ENCODE measurements at regions not wholly inside any gene's neighbourhood (a gene's known extent, or its start where the extent isn't known, plus 50 kb on each side); places are given as distances from the start of the nearest gene placed in this dataset.

DNA sequence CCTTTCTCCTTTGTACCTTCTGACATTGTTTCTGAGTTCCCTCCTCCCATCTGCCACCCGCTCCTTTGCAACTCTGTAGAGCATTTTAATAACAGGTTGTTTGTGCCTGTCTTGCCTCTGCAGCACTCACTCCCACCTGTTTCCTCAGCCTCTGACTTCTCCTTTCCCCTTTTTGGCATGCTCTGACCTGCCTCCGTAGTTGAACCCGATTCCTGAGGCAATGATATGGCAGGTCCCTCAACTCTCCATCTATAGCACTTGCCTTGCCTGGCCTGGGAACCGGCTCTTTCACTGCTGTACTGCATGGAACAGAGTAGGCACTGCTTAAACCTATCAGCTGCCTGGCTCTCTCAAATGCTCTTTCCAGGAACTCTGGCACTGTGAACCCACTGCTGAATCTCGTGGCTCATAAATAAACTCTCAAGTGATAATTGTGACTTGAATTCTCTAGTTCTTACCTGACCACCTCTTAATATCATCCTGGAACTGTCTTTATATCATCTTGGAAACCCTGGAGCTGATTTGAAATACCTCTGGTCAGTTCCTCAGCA, 50.3 kb downstream of the UTRN start:
- DNase-seq (ENCODE audit: low read depth, low spot score): no peak
- no CpG with 5 or more reads among the region's 5 CpGs for WGBS (ENCODE audit: insufficient coverage, insufficient read length)
- H3K4me1 ChIP-seq (ENCODE audit: control insufficient read depth, insufficient read depth, low read length): peaks cover 2% of the 10 kb centered on the region
- no peaks in the 10 kb centered on the region for H3K27me3 ChIP-seq (ENCODE audit: control insufficient read depth, insufficient read depth, low read length)
- H3K4me3 ChIP-seq (ENCODE audit: low read length): no peak overlapping the region
- H3K9me3 ChIP-seq (ENCODE audit: control insufficient read depth, insufficient read depth, low read length): no peaks in the 10 kb centered on the region
- no peak overlapping the region for H3K27ac ChIP-seq (ENCODE audit: low read length)
- H3K36me3 ChIP-seq (ENCODE audit: control insufficient read depth, insufficient read depth, low read length): no peaks in the 10 kb centered on the region

GRCh38 chr6:144335914-144336313, 50.8 kb downstream of the UTRN start:
- no peaks in the 10 kb centered on the region for H3K27me3 ChIP-seq (ENCODE audit: control insufficient read depth, insufficient read depth, low read length)
- H3K9me3 ChIP-seq (ENCODE audit: control insufficient read depth, insufficient read depth, low read length): no peaks in the 10 kb centered on the region
- H3K36me3 ChIP-seq (ENCODE audit: control insufficient read depth, insufficient read depth, low read length): no peaks in the 10 kb centered on the region
- DNase-seq (ENCODE audit: low read depth, low spot score): no peak
- WGBS (ENCODE audit: insufficient coverage, insufficient read length): no CpG with 5 or more reads among the region's 5 CpGs
- H3K4me1 ChIP-seq (ENCODE audit: control insufficient read depth, insufficient read depth, low read length): peaks cover 2% of the 10 kb centered on the region
- H3K27ac ChIP-seq (ENCODE audit: low read length): no peak overlapping the region
- H3K4me3 ChIP-seq (ENCODE audit: low read length): no peak overlapping the region

DNA sequence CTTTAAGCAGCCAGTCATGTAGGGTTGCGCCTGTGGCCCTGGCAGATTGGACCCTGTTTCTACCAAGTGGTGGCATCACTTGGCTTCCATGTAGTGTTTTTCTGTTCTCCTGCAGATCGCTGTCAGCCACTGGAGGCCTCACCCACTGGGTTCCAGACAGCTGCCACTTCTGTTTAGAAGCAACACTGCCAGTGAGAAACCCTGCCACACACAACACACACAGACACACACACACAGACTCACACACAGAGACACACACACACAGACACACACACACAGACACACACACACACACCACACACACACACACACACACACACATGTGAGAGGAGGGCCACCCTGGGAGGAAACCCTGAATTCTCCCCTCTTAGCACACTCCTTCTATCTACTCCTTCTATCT, 51.8 kb downstream of the UTRN start:
- no peak overlapping the region for H3K27ac ChIP-seq (ENCODE audit: low read length)
- no peak overlapping the region for H3K4me3 ChIP-seq (ENCODE audit: low read length)
- no peak for DNase-seq (ENCODE audit: low read depth, low spot score)
- WGBS (ENCODE audit: insufficient coverage, insufficient read length): no CpG with 5 or more reads among the region's 2 CpGs
- no peaks in the 10 kb centered on the region for H3K27me3 ChIP-seq (ENCODE audit: control insufficient read depth, insufficient read depth, low read length)
- no peaks in the 10 kb centered on the region for H3K36me3 ChIP-seq (ENCODE audit: control insufficient read depth, insufficient read depth, low read length)
- peaks cover 2% of the 10 kb centered on the region for H3K4me1 ChIP-seq (ENCODE audit: control insufficient read depth, insufficient read depth, low read length)
- H3K9me3 ChIP-seq (ENCODE audit: control insufficient read depth, insufficient read depth, low read length): no peaks in the 10 kb centered on the region

- Histone ChIP-seq H3K9me3 (ENCODE audit: control insufficient read depth, insufficient read depth, low read length) (no peaks in the 10 kb centered on the region), H3K4me1 (ENCODE audit: control insufficient read depth, insufficient read depth, low read length) (peaks cover 2% of the 10 kb centered on the region; the same call in 1 of the 2 replicates), H3K4me3 (ENCODE audit: low read length) (no peak overlapping the region), H3K36me3 (ENCODE audit: control insufficient read depth, insufficient read depth, low read length) (no peaks in the 10 kb centered on the region), H3K27me3 (ENCODE audit: control insufficient read depth, insufficient read depth, low read length) (no peaks in the 10 kb centered on the region), H3K27ac (ENCODE audit: low read length) (no peak overlapping the region)
- no CpG with 5 or more reads among the region's 6 CpGs for WGBS (ENCODE audit: insufficient coverage, insufficient read length)
- no peak for DNase-seq (ENCODE audit: low read depth, low spot score)
Observed at GRCh38 chr6:144338474-144338873, 53.3 kb downstream of the UTRN start.

DNA sequence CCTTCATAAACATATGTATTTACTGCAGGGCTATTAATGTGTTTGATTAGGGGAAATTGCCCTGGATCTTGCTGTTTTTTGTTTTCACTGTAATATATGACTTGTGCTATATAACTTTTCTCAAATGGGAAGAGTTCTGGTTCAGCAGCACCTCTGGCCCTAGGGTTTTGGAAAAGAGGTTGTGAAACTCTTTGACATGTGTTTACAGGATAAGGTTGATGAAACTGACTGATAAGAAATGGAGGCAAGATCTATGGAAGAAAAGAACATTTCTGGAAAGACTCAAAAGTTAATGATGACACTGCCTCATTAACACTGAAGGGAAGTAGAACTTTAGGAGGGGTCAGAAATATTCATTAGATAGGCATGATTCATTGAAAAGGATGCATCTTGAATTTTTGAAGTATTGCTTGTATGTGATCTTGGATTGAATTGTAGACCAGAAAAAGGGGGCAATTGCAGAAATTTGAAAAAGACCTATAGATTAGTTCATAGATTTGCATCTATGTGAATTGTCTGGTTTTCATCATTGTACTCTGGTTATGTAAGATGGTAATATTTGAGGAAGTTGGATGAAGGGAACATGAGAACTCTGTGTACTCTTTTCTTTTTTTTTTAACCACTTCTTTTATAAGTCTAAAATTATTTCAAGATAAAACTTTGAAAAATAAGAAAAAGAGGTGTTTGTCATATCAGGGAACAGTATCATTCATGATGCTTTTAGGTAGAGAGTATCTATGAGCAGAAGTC, 54.0 kb downstream of the UTRN start:
- DNase-seq (ENCODE audit: low read depth, low spot score): no peak
- no peaks in the 10 kb centered on the region for H3K36me3 ChIP-seq (ENCODE audit: control insufficient read depth, insufficient read depth, low read length)
- H3K27me3 ChIP-seq (ENCODE audit: control insufficient read depth, insufficient read depth, low read length): no peaks in the 10 kb centered on the region
- H3K27ac ChIP-seq (ENCODE audit: low read length): no peak overlapping the region
- H3K4me3 ChIP-seq (ENCODE audit: low read length): no peak overlapping the region
- H3K4me1 ChIP-seq (ENCODE audit: control insufficient read depth, insufficient read depth, low read length): peaks cover 2% of the 10 kb centered on the region; the same call in 1 of the 2 replicates
- no peaks in the 10 kb centered on the region for H3K9me3 ChIP-seq (ENCODE audit: control insufficient read depth, insufficient read depth, low read length)

DNA sequence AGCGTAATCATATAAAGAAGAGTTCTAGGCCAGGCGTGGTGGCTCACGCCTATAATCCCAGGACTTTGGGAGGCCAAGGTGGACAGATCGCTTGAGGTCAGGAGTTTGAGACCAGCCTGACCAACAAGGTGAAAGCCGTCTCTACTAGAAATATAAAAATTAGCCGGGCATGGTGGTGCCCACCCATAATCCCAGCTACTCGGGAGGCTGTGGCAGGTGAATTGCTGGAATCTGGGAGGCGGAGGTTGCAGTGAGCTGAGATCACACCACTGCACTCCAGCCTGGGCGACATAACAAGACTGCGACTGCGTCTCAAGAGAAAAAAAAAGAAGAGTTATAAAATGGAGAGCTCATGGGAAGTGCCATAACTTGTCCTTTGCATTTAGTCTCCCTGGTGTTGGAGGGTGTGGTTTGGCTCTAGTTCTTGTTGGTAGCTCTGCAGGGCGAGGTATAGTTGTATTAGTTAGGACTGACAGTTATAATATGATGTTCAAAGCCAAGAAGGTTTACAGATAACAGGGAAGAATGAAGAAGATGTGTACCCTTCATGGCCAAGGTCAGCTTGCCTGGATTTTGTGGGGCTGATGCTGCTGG, 54.8 kb downstream of the UTRN start:
- no peaks in the 10 kb centered on the region for H3K36me3 ChIP-seq (ENCODE audit: control insufficient read depth, insufficient read depth, low read length)
- no peak overlapping the region for H3K4me3 ChIP-seq (ENCODE audit: low read length)
- DNase-seq (ENCODE audit: low read depth, low spot score): no peak
- no peaks in the 10 kb centered on the region for H3K9me3 ChIP-seq (ENCODE audit: control insufficient read depth, insufficient read depth, low read length)
- H3K27ac ChIP-seq (ENCODE audit: low read length): no peak overlapping the region
- H3K4me1 ChIP-seq (ENCODE audit: control insufficient read depth, insufficient read depth, low read length): peaks cover 2% of the 10 kb centered on the region; the same call in 1 of the 2 replicates
- no CpG with 5 or more reads among the region's 12 CpGs for WGBS (ENCODE audit: insufficient coverage, insufficient read length)
- no peaks in the 10 kb centered on the region for H3K27me3 ChIP-seq (ENCODE audit: control insufficient read depth, insufficient read depth, low read length)

DNA sequence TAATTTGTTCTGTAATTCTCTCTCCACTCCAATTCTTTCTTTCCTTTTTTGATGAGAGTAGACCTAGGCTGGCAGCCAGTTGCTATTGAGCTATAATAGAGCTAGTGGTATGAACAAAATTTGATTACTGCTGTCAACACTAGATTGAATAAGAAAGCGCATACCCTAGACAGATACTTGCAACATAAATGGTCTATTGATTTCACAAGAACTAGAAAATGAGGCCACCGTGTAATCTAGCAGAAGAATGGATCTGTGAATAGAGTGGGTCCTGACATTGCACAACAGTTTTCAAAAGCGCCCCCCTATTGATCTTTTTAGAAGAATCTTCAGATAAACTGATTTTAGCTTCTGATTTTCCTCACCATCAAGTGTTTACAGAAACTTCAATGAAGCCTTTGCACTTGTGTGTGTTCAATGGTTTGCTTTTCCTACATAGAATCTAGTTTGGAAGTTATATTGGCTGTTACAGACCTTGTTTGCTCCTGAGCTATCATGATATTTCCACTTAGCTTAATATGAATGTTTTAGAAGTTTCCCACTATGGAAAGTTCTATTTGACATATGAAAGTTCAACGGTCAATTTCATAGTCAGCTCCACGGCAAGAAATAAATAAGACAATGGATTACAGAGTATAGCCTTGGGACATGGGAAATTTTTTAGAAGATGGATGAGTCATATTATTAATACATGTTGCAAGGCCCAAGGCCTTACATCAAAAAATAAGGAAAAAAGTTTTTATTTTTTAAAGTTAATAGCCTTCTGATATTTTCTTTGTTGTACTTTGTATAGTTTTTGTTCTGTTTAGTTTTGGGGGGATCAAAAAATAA, 55.6 kb downstream of the UTRN start:
- Histone ChIP-seq H3K4me3 (ENCODE audit: low read length) (no peak overlapping the region), H3K27ac (ENCODE audit: low read length) (no peak overlapping the region), H3K27me3 (ENCODE audit: control insufficient read depth, insufficient read depth, low read length) (no peaks in the 10 kb centered on the region), H3K4me1 (ENCODE audit: control insufficient read depth, insufficient read depth, low read length) (peaks cover 2% of the 10 kb centered on the region; the same call in 1 of the 2 replicates), H3K9me3 (ENCODE audit: control insufficient read depth, insufficient read depth, low read length) (no peaks in the 10 kb centered on the region), H3K36me3 (ENCODE audit: control insufficient read depth, insufficient read depth, low read length) (no peaks in the 10 kb centered on the region)
- DNase-seq (ENCODE audit: low read depth, low spot score): no peak
- no CpG with 5 or more reads among the region's 5 CpGs for WGBS (ENCODE audit: insufficient coverage, insufficient read length)

DNA sequence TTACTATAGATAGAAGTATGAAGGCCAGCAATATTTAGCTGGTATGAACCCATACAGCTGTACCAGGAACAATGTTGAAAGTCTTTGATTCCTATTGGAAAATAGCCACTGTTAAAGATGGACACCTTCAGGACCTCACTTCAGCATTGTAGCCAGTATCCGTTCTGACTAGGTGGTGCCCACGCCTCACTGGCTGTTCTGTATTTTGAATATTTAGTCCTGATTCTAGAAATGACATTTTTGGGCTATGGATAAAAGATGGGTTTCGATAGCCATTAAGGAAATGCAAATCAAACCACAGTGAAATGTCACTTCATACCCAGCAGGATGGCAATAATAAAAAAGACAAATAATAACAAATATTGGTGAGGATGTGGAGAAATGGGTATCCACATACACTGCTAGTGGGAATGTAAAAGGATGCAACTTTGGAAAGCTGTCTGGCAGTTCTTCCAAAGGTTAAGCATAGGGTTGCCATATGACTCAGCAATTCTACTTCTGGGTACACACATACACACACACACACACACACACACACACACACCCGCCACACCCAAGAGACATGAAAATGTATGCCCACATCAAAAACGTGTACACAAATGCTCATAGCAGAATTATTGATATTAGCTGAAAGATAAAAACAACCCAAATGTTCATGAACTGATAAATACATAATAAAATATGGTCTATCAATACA, 56.8 kb downstream of the UTRN start:
- no CpG with 5 or more reads among the region's 5 CpGs for WGBS (ENCODE audit: insufficient coverage, insufficient read length)
- H3K27me3 ChIP-seq (ENCODE audit: control insufficient read depth, insufficient read depth, low read length): no peaks in the 10 kb centered on the region
- H3K4me3 ChIP-seq (ENCODE audit: low read length): no peak overlapping the region
- H3K36me3 ChIP-seq (ENCODE audit: control insufficient read depth, insufficient read depth, low read length): no peaks in the 10 kb centered on the region
- no peaks in the 10 kb centered on the region; the same call in 1 of the 2 replicates for H3K4me1 ChIP-seq (ENCODE audit: control insufficient read depth, insufficient read depth, low read length)
- no peak for DNase-seq (ENCODE audit: low read depth, low spot score)
- H3K9me3 ChIP-seq (ENCODE audit: control insufficient read depth, insufficient read depth, low read length): no peaks in the 10 kb centered on the region
- no peak overlapping the region for H3K27ac ChIP-seq (ENCODE audit: low read length)

DNA sequence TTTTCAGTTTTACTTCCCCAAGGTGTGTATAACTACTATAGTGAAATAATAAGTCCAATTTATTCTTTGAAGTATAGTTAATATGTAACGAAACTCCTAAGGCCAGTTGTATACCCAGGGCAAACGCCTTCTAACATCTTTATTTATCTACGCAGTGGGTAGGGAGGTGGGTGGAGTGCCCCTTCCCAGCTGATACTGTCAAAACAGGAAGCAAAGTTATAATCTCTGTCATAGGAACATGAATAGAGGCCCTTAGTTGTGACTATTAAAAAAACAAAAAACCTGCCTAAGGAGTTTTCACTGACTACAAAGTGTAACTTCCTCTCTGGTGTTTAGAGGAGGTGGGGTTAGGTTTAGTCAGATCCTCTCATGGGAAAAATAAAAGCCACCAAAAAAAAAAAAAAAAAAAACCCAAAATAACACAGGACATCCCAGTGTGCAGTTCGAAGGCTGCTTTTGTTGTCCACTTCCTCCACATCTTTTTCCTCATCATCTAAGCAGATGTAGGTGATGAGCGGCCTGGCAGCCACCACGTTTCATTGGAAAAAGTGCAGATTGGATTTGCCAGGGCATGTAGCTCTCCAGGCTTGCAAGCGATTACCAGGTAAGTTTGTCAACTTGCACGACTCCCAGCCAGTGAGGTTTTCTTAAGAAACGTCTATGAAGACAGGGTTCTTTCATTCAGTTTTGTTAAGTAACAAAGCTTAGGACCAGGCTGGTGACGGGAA, 58.7 kb downstream of the UTRN start:
- Histone ChIP-seq H3K9me3 (ENCODE audit: control insufficient read depth, insufficient read depth, low read length) (no peaks in the 10 kb centered on the region), H3K27me3 (ENCODE audit: control insufficient read depth, insufficient read depth, low read length) (no peaks in the 10 kb centered on the region), H3K4me3 (ENCODE audit: low read length) (no peak overlapping the region), H3K4me1 (ENCODE audit: control insufficient read depth, insufficient read depth, low read length) (peaks cover 1% of the 10 kb centered on the region), H3K36me3 (ENCODE audit: control insufficient read depth, insufficient read depth, low read length) (no peaks in the 10 kb centered on the region), H3K27ac (ENCODE audit: low read length) (no peak overlapping the region)
- no peak for DNase-seq (ENCODE audit: low read depth, low spot score)
- WGBS (ENCODE audit: insufficient coverage, insufficient read length): no CpG with 5 or more reads among the region's 10 CpGs

Data from iPS DF 6.9 (cell line).